ENCODE measurements at regions not wholly inside any gene's neighbourhood (a gene's known extent, or its start where the extent isn't known, plus 50 kb on each side); places are given as distances from the start of the nearest gene placed in this dataset.
A peak's percentile ranks its signal among the peaks of the same experiment; 100 is the strongest.
"Not testable (repeated sequence)": the region's sequence is repeated elsewhere in the genome, so short reads cannot be mapped to it uniquely, and the experiment has no call there.

GRCh38 chr2:31813016-31813415 lies 197.8 kb downstream of the MEMO1 start:
- DNase-seq, result no peak
- H3K27me3 Mint-ChIP-seq, result no peaks in the 10 kb centered on the region
- H3K4me1 Mint-ChIP-seq, result peaks cover 10% of the 10 kb centered on the region
- H3K9me3 Mint-ChIP-seq, result no peaks in the 10 kb centered on the region
- no peak overlapping the region for H3K27ac Mint-ChIP-seq
- H3K36me3 Mint-ChIP-seq, result no peaks in the 10 kb centered on the region
- no peak overlapping the region for H3K4me3 Mint-ChIP-seq

DNA sequence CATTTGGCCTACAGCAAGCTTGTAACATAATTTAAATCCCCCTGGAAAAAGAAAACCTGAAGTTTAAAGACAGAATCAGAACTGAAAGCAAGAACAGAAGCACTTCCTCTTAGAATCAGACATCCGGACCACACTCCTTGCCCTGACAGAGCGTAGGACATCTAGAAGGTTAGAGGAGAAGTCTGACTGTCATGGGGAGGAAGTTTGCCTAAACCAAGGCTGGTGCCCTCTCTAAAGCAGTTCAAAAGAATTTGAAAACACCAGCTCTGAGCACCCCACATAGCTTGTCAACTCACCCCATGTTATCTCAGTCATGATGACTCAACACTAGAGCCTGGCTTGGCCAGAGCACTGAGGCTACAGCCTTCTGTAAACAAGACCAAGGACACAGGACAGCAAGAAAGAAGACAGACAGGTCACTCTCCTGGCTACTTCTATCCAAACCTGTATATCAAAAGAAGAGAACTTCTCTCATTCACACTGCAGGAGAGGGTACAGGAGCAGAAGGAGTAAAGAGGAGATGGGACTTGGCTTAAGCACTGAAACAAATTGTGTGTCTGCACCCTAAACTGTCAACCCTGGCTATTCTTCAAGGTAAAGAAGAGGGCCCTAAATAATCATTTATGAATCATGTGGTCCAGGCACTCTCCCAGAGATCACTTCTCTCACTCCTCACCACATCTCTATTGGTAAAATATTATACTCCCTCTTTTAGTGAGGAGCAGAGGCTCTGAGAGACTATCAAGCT lies 198.6 kb downstream of the MEMO1 start:
- H3K36me3 Mint-ChIP-seq, result no peaks in the 10 kb centered on the region
- no peak for DNase-seq
- no peaks in the 10 kb centered on the region for H3K27me3 Mint-ChIP-seq
- no peaks in the 10 kb centered on the region for H3K9me3 Mint-ChIP-seq
- peaks cover 10% of the 10 kb centered on the region for H3K4me1 Mint-ChIP-seq
- H3K27ac Mint-ChIP-seq, result peak overlapping the region; percentile 57
- no peak overlapping the region for H3K4me3 Mint-ChIP-seq

GRCh38 chr2:31811482-31811881 lies 199.3 kb downstream of the MEMO1 start:
- peaks cover 10% of the 10 kb centered on the region for H3K4me1 Mint-ChIP-seq
- H3K9me3 Mint-ChIP-seq, result no peaks in the 10 kb centered on the region
- H3K27me3 Mint-ChIP-seq, result no peaks in the 10 kb centered on the region
- DNase-seq, result no peak
- no peak overlapping the region for H3K4me3 Mint-ChIP-seq
- H3K36me3 Mint-ChIP-seq, result no peaks in the 10 kb centered on the region
- H3K27ac Mint-ChIP-seq, result peak overlapping the region; percentile 32

GRCh38 chr2:31810200-31810917 lies 200.4 kb downstream of the MEMO1 start:
- peaks cover 10% of the 10 kb centered on the region for H3K4me1 Mint-ChIP-seq
- no peak overlapping the region for H3K4me3 Mint-ChIP-seq
- no peaks in the 10 kb centered on the region for H3K36me3 Mint-ChIP-seq
- no peak overlapping the region for H3K27ac Mint-ChIP-seq
- H3K27me3 Mint-ChIP-seq, result no peaks in the 10 kb centered on the region
- no peaks in the 10 kb centered on the region for H3K9me3 Mint-ChIP-seq
- no peak for DNase-seq

GRCh38 chr2:31805688-31806087 lies 205.1 kb downstream of the MEMO1 start:
- Mint-ChIP-seq H3K27me3 (peaks cover 6% of the 10 kb centered on the region), H3K9me3 (no peaks in the 10 kb centered on the region), H3K27ac (no peak overlapping the region), H3K36me3 (no peaks in the 10 kb centered on the region), H3K4me1 (no peaks in the 10 kb centered on the region), H3K4me3 (no peak overlapping the region)
- DNase-seq, result no peak

GRCh38 chr2:31803481-31804153 lies 207.2 kb downstream of the MEMO1 start:
- not testable (repeated sequence) for H3K27ac Mint-ChIP-seq

GRCh38 chr2:31802711-31803110 lies 208.1 kb downstream of the MEMO1 start:
- no peak for DNase-seq
- Mint-ChIP-seq H3K36me3 (peaks cover 3% of the 10 kb centered on the region), H3K27ac (no peak overlapping the region), H3K9me3 (peaks cover 7% of the 10 kb centered on the region), H3K4me1 (no peaks in the 10 kb centered on the region), H3K4me3 (no peak overlapping the region), H3K27me3 (peaks cover 11% of the 10 kb centered on the region)

More at GRCh38 chr2:31803481-31804153, 207.2 kb downstream of the MEMO1 start:
- not testable (repeated sequence) for H3K4me1 Mint-ChIP-seq, DNase-seq, H3K4me3 Mint-ChIP-seq, H3K9me3 Mint-ChIP-seq, H3K36me3 Mint-ChIP-seq
- H3K27me3 Mint-ChIP-seq, result peaks cover 11% of the 10 kb centered on the region

GRCh38 chr2:31799282-31799681 lies 211.5 kb downstream of the MEMO1 start:
- H3K36me3 Mint-ChIP-seq, H3K4me1 Mint-ChIP-seq, H3K4me3 Mint-ChIP-seq, H3K27ac Mint-ChIP-seq, DNase-seq: not testable (repeated sequence)
- H3K9me3 Mint-ChIP-seq, result peaks cover 18% of the 10 kb centered on the region
- H3K27me3 Mint-ChIP-seq, result peaks cover 11% of the 10 kb centered on the region

GRCh38 chr2:31788273-31788672 lies 207.5 kb upstream of the SRD5A2 start:
- DNase-seq, result no peak
- no peak overlapping the region for H3K27ac Mint-ChIP-seq
- no peak overlapping the region for H3K4me3 Mint-ChIP-seq
- no peaks in the 10 kb centered on the region for H3K36me3 Mint-ChIP-seq
- no peaks in the 10 kb centered on the region for H3K4me1 Mint-ChIP-seq
- H3K27me3 Mint-ChIP-seq, result no peaks in the 10 kb centered on the region
- peaks cover 2% of the 10 kb centered on the region for H3K9me3 Mint-ChIP-seq

- no peak for DNase-seq
- Mint-ChIP-seq H3K27me3 (peaks cover 3% of the 10 kb centered on the region), H3K36me3 (peaks cover 2% of the 10 kb centered on the region), H3K4me1 (no peaks in the 10 kb centered on the region), H3K9me3 (peaks cover 4% of the 10 kb centered on the region), H3K4me3 (no peak overlapping the region), H3K27ac (no peak overlapping the region)
Measured at GRCh38 chr2:31785876-31786275, 205.1 kb upstream of the SRD5A2 start.

DNA sequence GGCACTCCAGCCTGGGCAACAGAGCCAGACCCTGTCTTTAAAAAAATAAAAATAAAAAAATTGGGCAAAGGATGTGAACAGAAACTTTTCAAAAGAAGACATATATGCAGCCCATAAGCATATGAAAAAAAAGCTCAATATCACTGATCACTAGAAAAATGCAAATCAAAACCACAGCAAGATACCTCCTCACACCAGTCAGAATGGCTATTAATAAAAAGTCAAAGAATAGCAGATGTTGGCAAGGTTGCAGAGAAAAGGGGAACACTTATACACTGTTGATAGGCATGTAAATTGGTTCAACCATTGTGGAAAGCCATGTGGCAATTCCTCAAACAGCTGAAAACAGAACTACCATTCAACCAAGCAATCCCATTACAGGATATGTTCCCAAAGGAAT lies 204.1 kb upstream of the SRD5A2 start:
- Mint-ChIP-seq H3K27me3 (peaks cover 6% of the 10 kb centered on the region), H3K9me3 (peaks cover 9% of the 10 kb centered on the region), H3K4me3 (no peak overlapping the region), H3K27ac (no peak overlapping the region), H3K4me1 (no peaks in the 10 kb centered on the region), H3K36me3 (peaks cover 2% of the 10 kb centered on the region)
- no peak for DNase-seq

DNA sequence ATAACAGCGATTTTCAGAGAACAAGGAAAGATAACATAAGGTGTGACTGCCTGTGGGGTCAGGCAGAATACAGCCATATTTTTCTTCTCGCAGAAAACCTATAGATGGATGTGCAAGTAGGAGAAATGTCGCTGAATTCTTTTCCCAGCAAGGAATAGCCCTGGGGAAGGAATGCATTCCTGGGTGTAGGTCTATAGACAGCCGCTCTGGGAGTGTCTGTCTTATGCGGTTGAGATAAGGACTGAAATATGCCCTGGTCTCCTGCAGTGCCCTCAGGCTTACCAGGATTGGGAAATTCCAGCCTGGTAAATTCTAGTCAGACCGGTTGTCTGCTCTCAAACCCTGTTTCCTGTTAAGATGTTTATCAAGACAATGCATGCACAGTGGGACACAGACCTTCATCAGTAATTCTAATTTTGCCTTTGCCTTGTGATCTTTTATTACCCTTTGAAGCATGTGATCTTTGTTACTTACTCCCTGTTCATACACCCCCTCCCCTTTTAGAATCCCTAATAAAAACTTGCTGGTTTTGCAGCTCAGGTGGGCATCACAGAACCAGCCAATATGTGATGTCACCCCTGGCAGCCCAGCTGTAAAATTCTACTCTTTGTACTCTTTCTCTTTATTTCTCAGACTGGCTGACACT lies 202.8 kb upstream of the SRD5A2 start:
- H3K4me1 Mint-ChIP-seq, H3K4me3 Mint-ChIP-seq, H3K27me3 Mint-ChIP-seq, DNase-seq, H3K27ac Mint-ChIP-seq, H3K9me3 Mint-ChIP-seq, H3K36me3 Mint-ChIP-seq: not testable (repeated sequence)

DNA sequence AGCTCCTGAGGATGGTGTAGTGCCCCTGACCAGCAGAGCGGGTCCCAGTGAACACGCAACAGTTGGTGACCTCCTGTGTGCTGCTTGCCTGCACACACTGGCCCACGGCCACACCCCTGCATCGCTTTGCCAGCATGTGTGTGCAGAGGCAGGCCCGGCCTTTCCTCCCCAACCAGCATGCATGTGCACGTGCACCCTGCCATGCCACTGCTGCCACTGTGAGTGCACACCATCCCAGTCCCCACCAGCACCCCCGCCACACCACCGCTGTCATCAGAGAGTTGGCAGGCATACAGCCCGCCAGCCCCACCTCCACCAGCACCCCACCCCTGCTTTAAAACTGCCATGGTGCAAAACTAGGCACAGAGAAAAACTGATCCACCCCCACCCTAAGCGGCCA lies 197.4 kb upstream of the SRD5A2 start:
- Mint-ChIP-seq H3K4me3 (no peak overlapping the region), H3K27ac (no peak overlapping the region), H3K36me3 (peaks cover 2% of the 10 kb centered on the region), H3K4me1 (no peaks in the 10 kb centered on the region), H3K9me3 (peaks cover 7% of the 10 kb centered on the region), H3K27me3 (peaks cover 6% of the 10 kb centered on the region)
- DNase-seq, result no peak

DNA sequence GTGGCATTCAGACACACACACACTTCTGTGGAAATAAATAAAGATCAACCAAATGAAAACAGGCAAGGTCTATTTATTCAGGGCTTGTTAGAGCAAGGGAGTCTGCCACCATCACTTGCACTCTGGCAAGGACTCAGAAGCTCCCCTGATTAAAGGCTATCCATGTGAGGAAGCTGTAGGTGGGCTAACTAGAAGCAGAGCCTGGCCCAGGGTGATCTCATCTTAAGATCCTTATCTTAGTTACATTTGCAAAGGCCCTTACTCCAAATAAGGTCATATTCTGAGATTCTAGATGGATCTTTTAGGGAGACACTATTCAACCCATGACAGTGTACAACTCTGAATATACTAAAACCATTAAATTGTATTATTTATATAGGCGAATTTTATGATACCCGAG lies 190.0 kb upstream of the SRD5A2 start:
- Mint-ChIP-seq H3K9me3 (no peaks in the 10 kb centered on the region), H3K27me3 (no peaks in the 10 kb centered on the region), H3K36me3 (no peaks in the 10 kb centered on the region), H3K4me3 (no peak overlapping the region), H3K4me1 (no peaks in the 10 kb centered on the region), H3K27ac (no peak overlapping the region)
- no peak for DNase-seq

Measured in activated naive CD8-positive, alpha-beta T cell treated with anti-CD3 and anti-CD28 coated beads for 36 hours (primary cell).